ENCODE measurements at regions not wholly inside any gene's neighbourhood (a gene's known extent, or its start where the extent isn't known, plus 50 kb on each side); places are given as distances from the start of the nearest gene placed in this dataset.

GRCh38 chr2:78420132-78420531 is 605.4 kb upstream of the REG3G start:
- no peak for DNase-seq (ENCODE audit: low spot score in 2 of 2)
- H3K9me3 Mint-ChIP-seq: peaks cover 8% of the 10 kb centered on the region
- H3K36me3 Mint-ChIP-seq: no peaks in the 10 kb centered on the region
- no peak overlapping the region for H3K27ac Mint-ChIP-seq
- no peak for ATAC-seq (ENCODE audit: low read depth)
- H3K4me3 Mint-ChIP-seq: no peak overlapping the region
- no peaks in the 10 kb centered on the region for H3K4me1 Mint-ChIP-seq
- H3K27me3 Mint-ChIP-seq: no peaks in the 10 kb centered on the region

GRCh38 chr2:78423631-78424030 is 601.9 kb upstream of the REG3G start:
- no peaks in the 10 kb centered on the region for H3K4me1 Mint-ChIP-seq
- DNase-seq (ENCODE audit: low spot score in 2 of 2) (no peak), ATAC-seq (ENCODE audit: low read depth) (no peak)
- peaks cover 6% of the 10 kb centered on the region for H3K9me3 Mint-ChIP-seq
- H3K4me3 Mint-ChIP-seq: no peak overlapping the region
- H3K27ac Mint-ChIP-seq: no peak overlapping the region
- no peaks in the 10 kb centered on the region for H3K27me3 Mint-ChIP-seq
- H3K36me3 Mint-ChIP-seq: no peaks in the 10 kb centered on the region

GRCh38 chr2:78427170-78427569 is 598.3 kb upstream of the REG3G start:
- no peaks in the 10 kb centered on the region for H3K27me3 Mint-ChIP-seq
- no peaks in the 10 kb centered on the region for H3K36me3 Mint-ChIP-seq
- H3K27ac Mint-ChIP-seq: no peak overlapping the region
- H3K9me3 Mint-ChIP-seq: peaks cover 11% of the 10 kb centered on the region
- DNase-seq (ENCODE audit: low spot score in 2 of 2): no peak
- ATAC-seq (ENCODE audit: low read depth): no peak
- no peaks in the 10 kb centered on the region for H3K4me1 Mint-ChIP-seq
- no peak overlapping the region for H3K4me3 Mint-ChIP-seq

GRCh38 chr2:78431241-78431640 is 594.3 kb upstream of the REG3G start:
- Mint-ChIP-seq H3K9me3 (peaks cover 9% of the 10 kb centered on the region), H3K27ac (no peak overlapping the region), H3K4me3 (no peak overlapping the region), H3K36me3 (no peaks in the 10 kb centered on the region), H3K4me1 (no peaks in the 10 kb centered on the region), H3K27me3 (no peaks in the 10 kb centered on the region)
- DNase-seq (ENCODE audit: low spot score in 2 of 2): no peak
- no peak for ATAC-seq (ENCODE audit: low read depth)

- Mint-ChIP-seq H3K27ac (no peak overlapping the region), H3K4me3 (no peak overlapping the region), H3K4me1 (no peaks in the 10 kb centered on the region), H3K27me3 (no peaks in the 10 kb centered on the region), H3K9me3 (peaks cover 11% of the 10 kb centered on the region), H3K36me3 (no peaks in the 10 kb centered on the region)
- DNase-seq (ENCODE audit: low spot score in 2 of 2): no peak
- ATAC-seq (ENCODE audit: low read depth): no peak
Observed at GRCh38 chr2:78439122-78439521, 586.4 kb upstream of the REG3G start.

GRCh38 chr2:78455586-78455985 is 569.9 kb upstream of the REG3G start:
- Mint-ChIP-seq H3K27ac (no peak overlapping the region), H3K9me3 (peaks cover 9% of the 10 kb centered on the region), H3K36me3 (no peaks in the 10 kb centered on the region), H3K4me1 (no peaks in the 10 kb centered on the region), H3K4me3 (no peak overlapping the region), H3K27me3 (no peaks in the 10 kb centered on the region)
- DNase-seq (ENCODE audit: low spot score in 2 of 2) (no peak), ATAC-seq (ENCODE audit: low read depth) (no peak)

GRCh38 chr2:78457269-78457668 is 568.2 kb upstream of the REG3G start:
- Mint-ChIP-seq H3K27ac (no peak overlapping the region), H3K36me3 (no peaks in the 10 kb centered on the region), H3K9me3 (peaks cover 11% of the 10 kb centered on the region), H3K4me1 (no peaks in the 10 kb centered on the region), H3K27me3 (no peaks in the 10 kb centered on the region), H3K4me3 (no peak overlapping the region)
- no peak for DNase-seq (ENCODE audit: low spot score in 2 of 2)
- no peak for ATAC-seq (ENCODE audit: low read depth)

GRCh38 chr2:78465707-78466106 is 559.8 kb upstream of the REG3G start:
- H3K4me1 Mint-ChIP-seq: no peaks in the 10 kb centered on the region
- ATAC-seq (ENCODE audit: low read depth): no peak

GRCh38 chr2:78476619-78477229 is 548.8 kb upstream of the REG3G start:
- Mint-ChIP-seq H3K36me3 (no peaks in the 10 kb centered on the region), H3K4me3 (no peak overlapping the region), H3K27ac (no peak overlapping the region), H3K9me3 (peaks cover 3% of the 10 kb centered on the region), H3K4me1 (no peaks in the 10 kb centered on the region), H3K27me3 (no peaks in the 10 kb centered on the region)
- no peak for DNase-seq (ENCODE audit: low spot score in 2 of 2)
- ATAC-seq (ENCODE audit: low read depth): no peak

More at GRCh38 chr2:78465707-78466106, 559.8 kb upstream of the REG3G start:
- Mint-ChIP-seq H3K36me3 (no peaks in the 10 kb centered on the region), H3K9me3 (peaks cover 9% of the 10 kb centered on the region), H3K4me3 (no peak overlapping the region), H3K27ac (no peak overlapping the region), H3K27me3 (no peaks in the 10 kb centered on the region)
- no peak for DNase-seq (ENCODE audit: low spot score in 2 of 2)

- no peaks in the 10 kb centered on the region for H3K4me1 Mint-ChIP-seq
- no peak overlapping the region for H3K27ac Mint-ChIP-seq
- peaks cover 5% of the 10 kb centered on the region for H3K9me3 Mint-ChIP-seq
- H3K4me3 Mint-ChIP-seq: no peak overlapping the region
- ATAC-seq (ENCODE audit: low read depth): no peak
- DNase-seq (ENCODE audit: low spot score in 2 of 2): no peak
- no peaks in the 10 kb centered on the region for H3K36me3 Mint-ChIP-seq
- H3K27me3 Mint-ChIP-seq: no peaks in the 10 kb centered on the region
Observed at GRCh38 chr2:78486565-78486964, 538.9 kb upstream of the REG3G start.

- peaks cover 4% of the 10 kb centered on the region for H3K9me3 Mint-ChIP-seq
- no peaks in the 10 kb centered on the region for H3K36me3 Mint-ChIP-seq
- DNase-seq (ENCODE audit: low spot score in 2 of 2): no peak
- no peak for ATAC-seq (ENCODE audit: low read depth)
- H3K4me1 Mint-ChIP-seq: no peaks in the 10 kb centered on the region
- no peak overlapping the region for H3K4me3 Mint-ChIP-seq
- H3K27ac Mint-ChIP-seq: no peak overlapping the region
- no peaks in the 10 kb centered on the region for H3K27me3 Mint-ChIP-seq
Observed at GRCh38 chr2:78498125-78498524, 527.4 kb upstream of the REG3G start.

GRCh38 chr2:78506301-78506700 is 519.2 kb upstream of the REG3G start:
- DNase-seq (ENCODE audit: low spot score in 2 of 2) (no peak), ATAC-seq (ENCODE audit: low read depth) (no peak)
- H3K4me3 Mint-ChIP-seq: no peak overlapping the region
- no peaks in the 10 kb centered on the region for H3K4me1 Mint-ChIP-seq
- peaks cover 11% of the 10 kb centered on the region for H3K9me3 Mint-ChIP-seq
- H3K36me3 Mint-ChIP-seq: no peaks in the 10 kb centered on the region
- H3K27ac Mint-ChIP-seq: no peak overlapping the region
- no peaks in the 10 kb centered on the region for H3K27me3 Mint-ChIP-seq

GRCh38 chr2:78521938-78522337 is 503.6 kb upstream of the REG3G start:
- DNase-seq (ENCODE audit: low spot score in 2 of 2) (no peak), ATAC-seq (ENCODE audit: low read depth) (no peak)
- H3K9me3 Mint-ChIP-seq: peaks cover 4% of the 10 kb centered on the region
- H3K4me3 Mint-ChIP-seq: no peak overlapping the region
- H3K27ac Mint-ChIP-seq: no peak overlapping the region
- H3K36me3 Mint-ChIP-seq: no peaks in the 10 kb centered on the region
- H3K27me3 Mint-ChIP-seq: no peaks in the 10 kb centered on the region
- H3K4me1 Mint-ChIP-seq: no peaks in the 10 kb centered on the region

GRCh38 chr2:78532762-78533379 is 492.6 kb upstream of the REG3G start:
- Mint-ChIP-seq H3K9me3 (peaks cover 4% of the 10 kb centered on the region), H3K4me3 (no peak overlapping the region), H3K27ac (no peak overlapping the region), H3K4me1 (no peaks in the 10 kb centered on the region), H3K27me3 (no peaks in the 10 kb centered on the region), H3K36me3 (no peaks in the 10 kb centered on the region)
- no peak for DNase-seq (ENCODE audit: low spot score in 2 of 2)
- no peak for ATAC-seq (ENCODE audit: low read depth)

- H3K36me3 Mint-ChIP-seq: no peaks in the 10 kb centered on the region
- H3K9me3 Mint-ChIP-seq: peaks cover 4% of the 10 kb centered on the region
- no peaks in the 10 kb centered on the region for H3K4me1 Mint-ChIP-seq
- H3K4me3 Mint-ChIP-seq: no peak overlapping the region
- H3K27ac Mint-ChIP-seq: no peak overlapping the region
- ATAC-seq (ENCODE audit: low read depth) (no peak), DNase-seq (ENCODE audit: low spot score in 2 of 2) (no peak)
- no peaks in the 10 kb centered on the region for H3K27me3 Mint-ChIP-seq
Observed at GRCh38 chr2:78535395-78535794, 490.1 kb upstream of the REG3G start.

Data from memory B cell (primary cell).